DMS53 (cell line): ENCODE measurements at regions not wholly inside any gene's neighbourhood (a gene's known extent, or its start where the extent isn't known, plus 50 kb on each side); places are given as distances from the start of the nearest gene placed in this dataset.
"Not testable (repeated sequence)": the region's sequence is repeated elsewhere in the genome, so short reads cannot be mapped to it uniquely, and the experiment has no call there.

Experiments used
- DNase-seq: peaks from one replicate; lab custom pipeline; 2025; lab: John Stamatoyannopoulos, UW

GRCh38 chr16:24624102-24624501 lies 84.7 kb downstream of the RBBP6 start:
- no peak for DNase-seq

DNA sequence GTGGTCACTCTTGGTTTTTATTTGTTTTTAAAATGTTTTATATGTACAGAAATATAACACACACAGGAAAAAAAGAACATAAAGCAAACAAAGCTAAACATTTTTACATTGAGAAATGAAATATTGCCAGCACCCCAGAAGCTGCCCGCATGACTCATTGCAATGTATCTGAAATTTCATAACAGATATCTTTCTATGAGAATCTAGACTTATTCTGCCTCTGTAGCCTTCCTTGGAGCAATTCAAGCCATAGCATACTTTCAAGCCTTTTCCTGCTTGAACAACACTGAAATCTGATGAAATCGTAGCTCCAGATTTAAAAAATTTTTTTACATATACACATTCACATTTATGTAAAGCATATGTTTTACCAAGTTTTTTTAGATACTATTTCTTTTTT lies 86.9 kb downstream of the RBBP6 start:
- no peak for DNase-seq

DNA sequence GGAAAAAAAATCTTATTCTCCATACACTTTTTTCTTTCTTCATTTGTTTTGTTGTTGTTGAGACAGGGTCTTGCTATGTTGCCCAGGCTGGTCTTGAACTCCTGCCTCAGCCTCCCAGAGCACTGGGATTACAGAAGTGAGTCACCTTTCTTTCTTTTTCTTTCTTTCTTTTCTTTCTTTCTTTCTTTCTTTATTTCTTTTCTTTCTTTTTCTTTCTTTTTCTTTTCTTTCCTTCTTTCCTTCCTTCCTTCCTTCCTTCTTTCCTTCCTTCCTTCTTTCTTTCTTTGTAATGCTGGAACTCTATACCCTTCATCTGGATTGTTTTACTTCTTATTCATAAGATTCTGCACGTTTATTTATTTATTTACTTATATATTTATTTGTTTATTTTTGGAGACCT lies 94.5 kb upstream of the TNRC6A start:
- DNase-seq: no peak

DNA sequence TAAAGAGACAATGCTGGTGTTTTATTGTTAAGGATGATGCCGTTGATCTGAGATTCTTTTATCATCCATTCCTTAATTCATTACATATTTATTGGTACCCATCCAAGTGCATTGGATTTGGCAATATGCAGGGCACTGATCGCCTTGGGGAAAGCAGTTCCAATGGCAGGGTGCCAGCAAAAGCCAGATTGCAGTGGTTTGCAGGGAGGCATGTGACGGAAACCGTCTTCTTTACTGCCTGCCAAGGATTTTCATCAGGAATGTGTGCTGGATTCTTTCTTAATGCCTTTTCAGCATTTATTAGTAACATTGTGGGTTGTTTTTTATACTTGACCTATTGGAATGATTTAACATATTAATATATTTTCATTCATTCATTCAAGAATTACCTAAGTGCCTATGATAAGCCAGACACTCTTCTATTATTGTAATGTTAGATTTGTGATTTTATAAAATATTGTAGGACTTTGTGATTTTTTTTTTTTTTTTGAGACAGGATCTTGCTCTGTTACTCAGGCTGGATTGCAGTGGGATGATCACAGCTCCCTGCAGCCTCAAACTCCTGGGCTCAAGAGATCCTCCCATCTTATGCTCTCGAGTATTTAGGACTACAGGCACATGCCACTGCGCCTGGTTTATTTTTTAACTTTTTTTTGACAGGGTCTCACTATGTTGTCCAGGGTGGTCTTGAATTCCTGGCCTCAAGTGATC lies 93.4 kb upstream of the TNRC6A start:
- DNase-seq: no peak

GRCh38 chr16:24639769-24640168 lies 89.7 kb upstream of the TNRC6A start:
- DNase-seq: no peak

DNA sequence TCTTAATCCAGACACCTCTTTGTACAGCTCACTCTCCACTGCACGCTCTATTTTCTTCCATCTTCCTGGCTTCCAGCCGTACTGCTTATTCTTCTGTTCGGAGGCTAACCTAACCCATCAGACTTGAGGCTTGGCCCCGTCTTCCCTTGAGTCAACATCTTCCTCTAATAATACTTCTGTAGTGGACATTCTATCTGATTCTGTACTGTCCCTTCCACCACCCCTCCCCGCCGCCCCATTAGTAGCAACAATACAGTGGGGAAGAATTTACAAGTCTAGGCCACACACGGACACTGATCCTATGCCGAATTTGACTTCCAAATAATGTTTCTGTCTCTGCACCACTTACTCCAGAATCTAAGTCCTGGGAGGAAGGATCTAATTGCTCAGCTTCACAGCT lies 86.0 kb upstream of the TNRC6A start:
- DNase-seq: no peak

DNA sequence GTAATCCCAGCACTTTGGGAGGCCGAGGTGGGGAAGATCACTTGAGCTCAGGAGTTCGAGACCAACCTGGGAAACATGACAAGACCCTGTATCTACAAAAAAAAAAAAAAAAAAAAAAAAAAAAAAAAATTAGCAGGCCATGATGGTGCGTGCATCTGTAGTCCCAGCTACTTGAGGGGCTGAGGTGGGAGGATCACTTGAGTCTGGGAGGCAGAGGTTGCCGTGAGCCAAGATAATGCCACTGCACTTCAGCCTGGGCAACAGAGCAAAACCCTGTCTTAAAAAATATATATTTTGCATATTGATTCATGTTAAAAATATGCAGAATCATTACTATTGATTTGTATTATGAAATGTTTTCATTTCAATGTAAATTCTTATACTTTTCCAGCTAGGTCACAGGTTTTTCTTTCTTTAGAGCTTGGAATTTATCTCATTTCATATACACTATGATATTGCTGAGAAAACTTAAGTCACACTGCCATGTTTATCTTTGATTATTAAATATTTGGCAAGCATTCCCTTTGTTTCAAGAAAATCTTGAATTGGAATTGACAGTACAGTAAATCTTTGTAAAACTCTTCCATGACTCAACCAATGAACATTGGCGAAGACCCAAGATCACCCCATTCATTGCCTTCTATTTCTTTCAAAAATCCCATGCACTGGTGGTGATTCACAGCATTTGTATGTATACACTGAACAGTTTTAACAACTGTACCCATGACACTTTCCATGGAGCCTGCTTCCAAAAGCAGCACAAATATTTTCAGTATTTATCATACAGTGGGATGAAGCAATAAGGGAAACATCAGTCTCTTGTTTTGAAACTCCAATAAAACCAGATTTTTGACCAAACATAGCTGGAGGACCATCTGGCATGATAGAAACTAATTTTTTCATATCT lies 83.5 kb upstream of the TNRC6A start:
- DNase-seq: no peak

DNA sequence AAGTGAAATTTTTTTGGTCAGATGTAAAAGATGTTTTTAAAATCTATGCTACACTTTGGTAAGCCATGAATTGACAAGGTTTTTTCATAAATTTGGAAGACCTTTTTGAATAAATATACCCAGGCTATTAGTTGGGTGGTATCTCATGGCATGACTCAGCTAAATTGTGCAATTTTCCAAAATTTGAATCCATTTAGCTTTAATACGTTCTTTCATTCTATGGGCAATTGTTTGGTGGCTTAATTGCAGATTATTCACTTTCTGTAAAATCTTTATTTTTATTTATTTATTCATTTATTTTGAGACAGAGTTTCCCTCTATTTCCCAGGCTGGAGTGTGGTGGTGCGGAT lies 82.8 kb upstream of the TNRC6A start:
- no peak for DNase-seq

DNA sequence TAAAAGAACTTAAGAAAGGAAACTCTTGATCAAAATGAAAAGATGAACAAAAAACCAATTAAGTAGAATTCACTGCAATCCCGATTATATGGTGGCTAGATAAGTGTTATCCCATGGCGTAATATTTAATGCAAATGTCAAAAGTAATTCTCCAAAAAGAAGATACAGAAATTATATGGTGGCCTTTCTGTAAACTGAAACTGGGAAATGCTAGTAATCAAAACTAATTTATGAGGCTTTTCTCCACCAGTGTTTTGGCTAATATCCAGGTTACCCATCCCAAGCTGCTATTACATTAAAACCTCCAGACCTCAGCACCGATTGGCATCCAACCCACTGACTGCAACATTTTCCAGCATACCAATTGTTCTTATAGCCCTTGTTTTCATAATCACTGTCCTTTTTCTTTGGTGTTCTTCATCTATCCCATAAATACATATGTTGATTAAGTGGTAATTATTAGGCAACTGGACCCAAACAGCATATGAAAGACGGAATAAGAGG lies 77.2 kb upstream of the TNRC6A start:
- no peak for DNase-seq

DNA sequence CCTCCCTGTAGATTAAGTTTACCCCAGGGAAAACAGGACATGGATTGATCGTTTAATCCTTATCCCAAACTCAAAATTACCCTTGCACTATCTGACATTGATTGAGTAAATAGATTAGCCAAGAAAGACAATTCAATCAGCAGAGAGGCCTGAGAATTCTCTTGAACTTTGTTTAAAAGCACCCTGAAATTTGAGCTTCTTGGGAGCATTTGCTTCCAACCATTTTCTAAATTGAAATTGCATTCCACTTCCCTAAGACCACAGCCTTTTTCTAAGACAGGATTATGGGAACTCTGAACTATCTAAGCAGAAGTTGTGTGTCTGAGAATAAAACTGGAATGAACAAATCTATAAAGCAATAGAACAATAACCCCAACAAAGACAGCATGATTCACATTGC lies 76.6 kb upstream of the TNRC6A start:
- no peak for DNase-seq

GRCh38 chr16:24653725-24654124 lies 75.7 kb upstream of the TNRC6A start:
- no peak for DNase-seq

- not testable (repeated sequence) for DNase-seq
These were observed 63.5 kb upstream of the TNRC6A start for GRCh38 chr16:24665942-24666341.

DNA sequence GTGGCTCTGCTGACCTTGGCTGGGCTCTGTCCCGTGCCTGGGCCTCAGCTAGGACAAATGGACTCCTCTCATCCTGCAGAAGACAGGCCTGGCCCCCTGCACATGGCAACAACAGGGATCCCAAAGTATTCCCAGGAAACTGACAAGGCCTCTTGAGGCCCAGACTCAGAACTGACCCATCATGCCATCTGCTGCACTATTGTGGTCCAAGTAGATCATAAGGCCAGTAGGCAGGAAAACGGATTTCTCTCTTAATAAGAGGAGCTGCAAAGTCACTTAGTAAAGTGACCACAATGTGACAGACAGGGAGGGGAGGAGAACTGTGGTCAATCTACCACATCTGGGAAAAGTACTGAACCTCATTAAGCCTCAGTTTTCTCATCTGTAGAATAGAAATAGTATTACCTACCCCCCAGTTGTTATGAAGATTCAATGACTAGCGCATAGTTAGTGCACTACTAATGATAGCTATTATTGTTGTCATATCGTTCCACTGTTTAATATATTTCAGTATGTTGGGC lies 62.1 kb upstream of the TNRC6A start:
- DNase-seq: no peak

DNA sequence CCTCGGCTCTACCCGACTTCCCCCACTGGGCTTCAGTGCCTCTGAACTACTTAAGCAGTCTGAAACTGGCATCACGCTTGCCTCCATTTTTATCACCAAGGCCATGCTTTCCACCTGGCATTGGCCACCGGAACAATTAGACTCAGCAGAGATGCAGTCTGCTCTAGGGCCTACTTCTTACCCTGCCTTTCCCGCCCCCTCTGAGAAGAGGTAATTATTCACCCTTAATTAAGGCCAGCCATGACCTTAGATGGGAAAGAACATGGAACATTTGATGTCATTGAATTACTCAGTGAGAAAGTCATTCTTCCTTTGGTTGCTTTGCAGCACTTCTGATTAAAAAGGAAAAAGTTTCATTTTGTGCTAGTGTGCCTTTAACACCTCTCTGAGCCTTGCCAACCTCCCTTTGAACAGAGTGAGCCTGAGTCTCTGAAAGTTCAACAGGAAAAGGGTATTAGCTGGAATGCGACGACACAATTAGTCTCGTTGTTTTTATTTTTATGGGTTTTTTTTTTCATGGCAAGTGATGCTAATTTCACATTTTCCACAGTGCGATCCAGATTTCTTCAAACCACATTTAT lies 60.9 kb upstream of the TNRC6A start:
- DNase-seq: no peak

DNA sequence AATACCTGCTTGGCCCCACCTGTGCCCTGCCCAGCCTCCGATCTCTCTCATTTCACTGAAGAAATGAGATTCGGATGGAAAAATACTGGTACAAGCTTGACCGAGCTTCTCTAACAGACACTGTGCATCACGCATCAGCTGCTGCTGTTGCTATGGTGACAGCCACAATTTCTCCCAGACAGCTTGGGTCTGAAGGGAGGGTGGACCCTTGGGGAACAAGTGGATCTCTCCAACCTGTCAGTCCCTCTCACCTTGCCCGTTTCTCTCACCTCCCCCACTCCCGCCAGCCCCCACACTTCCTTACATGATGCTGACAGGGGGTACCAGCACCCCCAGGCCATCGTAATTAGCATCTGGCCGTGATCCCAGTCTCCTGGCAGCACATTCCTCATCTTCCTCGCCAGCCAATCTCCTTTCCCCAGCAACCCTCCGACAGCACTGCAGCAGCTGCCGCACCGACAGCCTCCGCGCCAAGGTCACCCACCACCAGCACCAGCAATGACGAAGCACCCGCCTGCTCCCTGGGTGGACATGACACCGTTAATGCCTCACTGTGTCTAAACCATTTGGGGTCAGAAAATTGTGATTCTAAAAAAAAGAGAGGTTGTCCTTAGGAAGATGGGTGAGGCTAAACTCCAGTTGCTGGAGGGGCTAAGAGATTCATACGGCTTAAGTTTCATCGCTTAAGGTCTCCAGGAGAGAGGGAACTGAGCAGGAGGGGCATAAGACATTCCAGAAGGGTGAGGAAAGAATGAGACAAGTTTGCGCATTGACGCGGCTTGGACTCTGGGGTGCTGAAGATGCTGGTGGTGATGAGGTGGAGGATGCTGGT lies 58.6 kb upstream of the TNRC6A start:
- DNase-seq: peak; percentile 79

- peak; percentile 30 for DNase-seq
These were observed 57.9 kb upstream of the TNRC6A start for GRCh38 chr16:24671455-24671954.

DNA sequence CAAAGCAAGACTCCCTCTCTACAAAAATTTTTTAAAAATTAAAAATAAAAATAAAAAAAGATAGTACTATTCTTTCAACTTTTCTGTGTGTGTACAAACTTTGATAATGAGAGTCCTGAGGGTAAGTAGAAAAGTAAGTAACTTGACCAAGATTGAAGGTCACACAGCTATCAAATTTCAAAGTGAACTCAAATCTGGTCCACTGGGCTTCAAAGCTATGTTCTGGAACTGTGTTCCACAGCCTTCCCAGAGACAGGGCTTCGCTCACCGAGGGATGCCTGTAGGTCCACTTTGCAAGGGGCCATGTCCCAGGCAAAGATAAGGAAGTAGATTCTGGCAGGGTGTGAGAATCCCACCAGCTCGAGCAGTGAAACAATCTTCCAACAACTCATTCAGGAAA lies 56.3 kb upstream of the TNRC6A start:
- no peak for DNase-seq

- no peak for DNase-seq
These were observed 54.6 kb upstream of the TNRC6A start for GRCh38 chr16:24674877-24675276.

DNA sequence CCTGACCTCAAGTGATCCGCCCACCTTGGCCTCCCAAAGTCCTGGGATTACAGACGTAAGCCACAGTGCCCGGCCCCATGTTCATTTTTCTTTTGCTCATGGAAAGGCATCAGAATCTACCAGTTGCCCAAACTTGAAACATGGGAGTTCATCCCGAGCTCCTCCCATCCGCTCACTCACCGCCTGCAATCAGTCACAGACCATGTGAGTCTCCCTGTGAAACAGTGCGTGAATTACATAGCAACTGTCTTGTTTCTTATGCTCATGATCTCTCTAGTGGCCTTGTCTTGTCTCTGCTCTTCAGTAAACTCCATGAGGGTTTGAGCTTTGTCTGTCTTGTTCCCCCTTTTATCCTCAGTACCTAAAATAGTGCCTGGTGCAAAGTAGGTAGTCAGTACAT lies 52.1 kb upstream of the TNRC6A start:
- no peak for DNase-seq
